HPDE6-E6E7 (cell line): ENCODE measurements at regions not wholly inside any gene's neighbourhood (a gene's known extent, or its start where the extent isn't known, plus 50 kb on each side); places are given as distances from the start of the nearest gene placed in this dataset.

Source experiments
- DNase-seq: peaks from one replicate; pipeline ENCODE4 v3.0.0; 2011; ENCODE audit warnings: missing footprints; ENCODE audit errors: extremely low spot score

GRCh38 chr1:201589186-201589585 is 50.3 kb downstream of the NAV1 start:
- no peak for DNase-seq

GRCh38 chr1:201590474-201590873 is 51.5 kb downstream of the NAV1 start:
- DNase-seq, result no peak

- no peak for DNase-seq
Observed at GRCh38 chr1:201591348-201591747, 52.4 kb downstream of the NAV1 start.

- DNase-seq, result no peak
Observed at GRCh38 chr1:201591981-201592380, 53.1 kb downstream of the NAV1 start.

GRCh38 chr1:201593200-201593921 is 54.4 kb downstream of the NAV1 start:
- no peak for DNase-seq

GRCh38 chr1:201594575-201595245 is 55.8 kb downstream of the NAV1 start:
- no peak for DNase-seq

GRCh38 chr1:201595381-201595780 is 56.5 kb downstream of the NAV1 start:
- no peak for DNase-seq

GRCh38 chr1:201596101-201596868 is 57.4 kb downstream of the NAV1 start:
- no peak for DNase-seq

- no peak for DNase-seq
Observed at GRCh38 chr1:201597551-201598230, 58.8 kb downstream of the NAV1 start.

- no peak for DNase-seq
Observed at GRCh38 chr1:201598396-201598795, 59.5 kb downstream of the NAV1 start.

- DNase-seq, result no peak
Observed at GRCh38 chr1:201598973-201599372, 60.0 kb downstream of the NAV1 start.

- DNase-seq, result no peak
Observed at GRCh38 chr1:201599548-201599947, 60.6 kb downstream of the NAV1 start.

- peak; percentile 36 for DNase-seq
Observed at GRCh38 chr1:201602413-201603265, 63.7 kb downstream of the NAV1 start.

GRCh38 chr1:201603613-201604232 is 64.8 kb downstream of the NAV1 start:
- DNase-seq, result no peak

GRCh38 chr1:201605385-201606010 is 66.6 kb downstream of the NAV1 start:
- no peak for DNase-seq

- DNase-seq, result no peak
Observed at GRCh38 chr1:201606096-201606495, 67.2 kb downstream of the NAV1 start.

- no peak for DNase-seq
Observed at GRCh38 chr1:201606623-201607022, 67.7 kb downstream of the NAV1 start.

GRCh38 chr1:201608635-201609395 is 69.9 kb downstream of the NAV1 start:
- no peak for DNase-seq

GRCh38 chr1:201609661-201610318 is 70.9 kb downstream of the NAV1 start:
- no peak for DNase-seq
